RWPE2 (cell line): ENCODE measurements at regions not wholly inside any gene's neighbourhood (a gene's known extent, or its start where the extent isn't known, plus 50 kb on each side); places are given as distances from the start of the nearest gene placed in this dataset.

Experiments
- ATAC-seq: fragments of 200-7000 bp; cut with Tn5 transposase; 3 replicates; pipeline ENCODE4 v1.9.1; 2021; ENCODE audit warnings: low read depth
- DNase-seq: peaks from one replicate; pipeline ENCODE4 v3.0.0-alpha.2; 2020; ENCODE audit warnings: low spot score
- H3K27ac ChIP-seq: fragments of 450-650 bp; 2 replicates; pipeline ENCODE4 v1.5.1; 2017; ENCODE audit warnings: mild to moderate bottlenecking; ENCODE audit not compliant: poor library complexity, severe bottlenecking
- H3K27me3 ChIP-seq: fragments of 250-450 bp; sonication (Bioruptor Pico); 2 replicates; pipeline ENCODE4 v1.5.1; 2021; ENCODE audit warnings: mild to moderate bottlenecking, moderate library complexity; ENCODE audit not compliant: insufficient read depth, poor library complexity, severe bottlenecking
- H3K36me3 ChIP-seq: fragments of 250-450 bp; sonication (Bioruptor Pico); 2 replicates; pipeline ENCODE4 v1.5.1; 2020; ENCODE audit warnings: low read depth, mild to moderate bottlenecking, moderate library complexity
- H3K4me1 ChIP-seq: fragments of 250-450 bp; sonication (Bioruptor Pico); 2 replicates; pipeline ENCODE4 v1.5.1; 2021; ENCODE audit warnings: mild to moderate bottlenecking, moderate library complexity; ENCODE audit not compliant: insufficient read depth, poor library complexity, severe bottlenecking
- H3K4me3 ChIP-seq: fragments of 250-450 bp; sonication (Bioruptor Pico); 2 replicates; pipeline ENCODE4 v1.5.1; 2021; ENCODE audit warnings: mild to moderate bottlenecking, moderate library complexity; ENCODE audit not compliant: severe bottlenecking
- H3K9me3 ChIP-seq: fragments of 250-450 bp; sonication (Bioruptor Pico); 2 replicates; pipeline ENCODE4 v1.5.1; 2021; ENCODE audit warnings: mild to moderate bottlenecking, moderate library complexity; ENCODE audit not compliant: severe bottlenecking
- CTCF ChIP-seq: fragments of 450-650 bp; IDR thresholded peaks from one replicate; pipeline ENCODE4 v1.5.1; 2017; ENCODE audit warnings: mild to moderate bottlenecking, moderate library complexity; ENCODE audit not compliant: poor library complexity, severe bottlenecking

- DNase-seq (no peak), ATAC-seq (no peak)
- Histone ChIP-seq H3K9me3 (no peaks in the 10 kb centered on the region), H3K4me1 (no peaks in the 10 kb centered on the region), H3K27me3 (no peaks in the 10 kb centered on the region), H3K27ac (no peak overlapping the region), H3K36me3 (no peaks in the 10 kb centered on the region), H3K4me3 (no peak overlapping the region)
- TF ChIP-seq CTCF = no peak
These were observed 328.9 kb downstream of the ZEB2 start for GRCh38 chr2:144190908-144191605.

GRCh38 chr2:144183727-144184126, 336.2 kb downstream of the ZEB2 start:
- no peaks in the 10 kb centered on the region for H3K9me3 ChIP-seq
- ATAC-seq (no peak), DNase-seq (no peak)
- no peak overlapping the region for H3K4me3 ChIP-seq
- no peaks in the 10 kb centered on the region for H3K4me1 ChIP-seq
- TF ChIP-seq CTCF = no peak
- no peak overlapping the region for H3K27ac ChIP-seq
- no peaks in the 10 kb centered on the region for H3K36me3 ChIP-seq
- H3K27me3 ChIP-seq = no peaks in the 10 kb centered on the region

GRCh38 chr2:144181001-144181400, 338.9 kb downstream of the ZEB2 start:
- ATAC-seq (no peak), DNase-seq (no peak)
- no peak overlapping the region for H3K27ac ChIP-seq
- no peak overlapping the region for H3K4me3 ChIP-seq
- H3K4me1 ChIP-seq = no peaks in the 10 kb centered on the region
- H3K9me3 ChIP-seq = no peaks in the 10 kb centered on the region
- H3K27me3 ChIP-seq = no peaks in the 10 kb centered on the region
- H3K36me3 ChIP-seq = no peaks in the 10 kb centered on the region
- no peak for TF ChIP-seq CTCF

GRCh38 chr2:144180131-144180530, 339.8 kb downstream of the ZEB2 start:
- no peak overlapping the region for H3K27ac ChIP-seq
- ATAC-seq (no peak), DNase-seq (no peak)
- no peaks in the 10 kb centered on the region for H3K9me3 ChIP-seq
- no peaks in the 10 kb centered on the region for H3K36me3 ChIP-seq
- H3K4me1 ChIP-seq = no peaks in the 10 kb centered on the region
- H3K27me3 ChIP-seq = no peaks in the 10 kb centered on the region
- H3K4me3 ChIP-seq = no peak overlapping the region
- no peak for TF ChIP-seq CTCF

DNA sequence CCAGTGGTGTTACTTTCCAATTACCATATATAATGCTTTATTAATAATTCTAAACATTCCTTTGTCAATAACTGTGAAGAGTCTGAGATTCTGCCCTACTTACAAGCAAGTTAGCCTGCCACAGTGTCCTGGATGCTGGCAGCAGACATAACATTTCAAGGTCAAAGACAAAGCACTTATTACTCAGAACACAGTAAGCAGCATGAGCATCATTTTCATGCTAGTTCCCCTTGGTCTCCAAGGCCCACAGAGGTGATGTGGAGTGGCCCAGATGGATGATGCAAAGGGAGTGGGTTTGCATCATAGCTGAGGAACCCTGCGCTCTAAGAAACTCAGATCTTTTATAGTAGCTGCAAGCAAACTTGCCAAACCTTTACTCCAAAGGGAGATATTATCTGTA, 349.7 kb downstream of the ZEB2 start:
- Histone ChIP-seq H3K4me3 (no peak overlapping the region), H3K4me1 (no peaks in the 10 kb centered on the region), H3K36me3 (no peaks in the 10 kb centered on the region), H3K27ac (no peak overlapping the region), H3K27me3 (no peaks in the 10 kb centered on the region), H3K9me3 (no peaks in the 10 kb centered on the region)
- no peak for ATAC-seq
- no peak for TF ChIP-seq CTCF
- no peak for DNase-seq
